Left lung (tissue), 4 donors: ENCODE measurements at regions not wholly inside any gene's neighbourhood (a gene's known extent, or its start where the extent isn't known, plus 50 kb on each side); places are given as distances from the start of the nearest gene placed in this dataset.

Experiments used
- ATAC-seq: fragments of 200-7000 bp; cut with Tn5 transposase; one replicate; pipeline ENCODE4 v1.9.1; 2020; ENCODE audit warnings: moderate library complexity
- DNase-seq, 4 donors: peaks; one replicate each; pipeline ENCODE4 v3.0.0-alpha.2; 2013 to 2020
- H3K27ac ChIP-seq, 2 donors: fragments of 200-600 bp; sonication (generic) in 1 of 2; one replicate each; pipeline versions ENCODE4 v1.5.0 to v1.8.0; 2020 to 2021
- H3K27me3 ChIP-seq, 2 donors: fragments of 200-600 bp; sonication (generic) in 1 of 2; one replicate each; pipeline versions ENCODE4 v1.5.0 to v1.8.0; 2020 to 2021
- H3K36me3 ChIP-seq, 2 donors: fragments of 200-600 bp; sonication (generic) in 1 of 2; one replicate each; pipeline versions ENCODE4 v1.5.0 to v1.8.0; 2020 to 2021
- H3K4me1 ChIP-seq, 2 donors: fragments of 200-600 bp; one replicate each; pipeline ENCODE4 v1.8.0; 2021
- H3K4me3 ChIP-seq, 2 donors: fragments of 200-600 bp; sonication (generic) in 1 of 2; one replicate each; pipeline versions ENCODE4 v1.5.0 to v1.8.0; 2020 to 2021; ENCODE audit warnings: mild to moderate bottlenecking in 1 of 2
- H3K9me3 ChIP-seq, 2 donors: fragments of 200-600 bp; sonication (generic) in 1 of 2; one replicate each; pipeline versions ENCODE4 v1.5.0 to v1.8.0; 2020 to 2021
- intact Hi-C, 2 donors: fragments of 100-400 bp; cut with DNase I; formaldehyde crosslinking; loops; one replicate each; pipeline versions ENCODE4 v1.11.2 to v1.14.2; 2022
- TF ChIP-seq, protein P1 (sequence below), 2 donors: fragments of 200-600 bp; sonication (generic) in 1 of 2; IDR thresholded peaks; one replicate each; pipeline versions ENCODE4 v1.5.0 to v1.8.0; 2021; ENCODE audit warnings: antibody characterized with exemption in 2 of 2
- donor health status: DM: no; HTN: yes; CAD: no.
- donor health status: DM: no; HTN: no; CAD: no.

DNA sequence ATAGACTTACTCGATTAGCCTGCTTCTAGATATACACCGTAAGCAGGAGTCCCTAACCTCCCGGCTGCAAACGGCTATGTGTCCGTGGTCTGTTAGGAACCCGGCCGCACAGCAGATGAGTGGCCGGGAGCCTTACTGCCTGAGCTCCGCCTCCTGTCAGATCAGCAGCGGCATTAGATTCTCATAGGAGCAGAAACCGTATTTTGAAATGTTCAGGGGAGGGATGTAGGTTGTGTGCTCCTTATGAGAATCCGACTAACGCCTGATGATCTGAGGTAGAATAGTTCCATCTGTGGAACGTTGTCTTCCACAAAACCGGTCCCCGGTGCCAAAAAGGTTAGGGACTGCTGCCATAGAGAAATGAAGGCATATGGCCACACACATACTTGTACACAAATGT lies 1491.9 kb downstream of the SLITRK5 start:
- no peak for DNase-seq
- intact Hi-C loops, result no loop called here

DNA sequence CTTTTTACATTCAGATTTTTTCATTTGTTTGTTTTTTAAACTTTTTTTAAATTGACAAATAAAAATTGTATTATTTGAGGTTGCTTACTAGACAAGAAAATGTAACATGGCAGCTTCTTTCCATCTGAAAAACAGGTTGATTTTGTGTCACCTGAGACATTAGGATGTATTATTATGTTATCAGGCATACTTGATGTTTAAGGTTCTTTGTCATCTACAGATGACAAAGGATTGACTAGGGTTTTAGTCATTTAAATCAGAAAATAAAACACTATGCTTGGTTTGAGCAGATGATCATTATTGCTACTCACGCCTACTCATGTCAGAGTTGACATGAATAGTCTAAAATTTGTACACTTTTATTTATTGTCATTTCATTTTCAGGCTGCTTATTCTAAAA lies 1494.5 kb downstream of the SLITRK5 start:
- no peak for DNase-seq
- Histone ChIP-seq H3K4me3 (no peak overlapping the region), H3K4me1 (no peaks in the 10 kb centered on the region), H3K9me3 (no peaks in the 10 kb centered on the region), H3K27ac (no peak overlapping the region), H3K27me3 (no peaks in the 10 kb centered on the region), H3K36me3 (no peaks in the 10 kb centered on the region)
- intact Hi-C loops, result no loop called here
- no peak for ATAC-seq
- TF ChIP-seq, protein P1, sequence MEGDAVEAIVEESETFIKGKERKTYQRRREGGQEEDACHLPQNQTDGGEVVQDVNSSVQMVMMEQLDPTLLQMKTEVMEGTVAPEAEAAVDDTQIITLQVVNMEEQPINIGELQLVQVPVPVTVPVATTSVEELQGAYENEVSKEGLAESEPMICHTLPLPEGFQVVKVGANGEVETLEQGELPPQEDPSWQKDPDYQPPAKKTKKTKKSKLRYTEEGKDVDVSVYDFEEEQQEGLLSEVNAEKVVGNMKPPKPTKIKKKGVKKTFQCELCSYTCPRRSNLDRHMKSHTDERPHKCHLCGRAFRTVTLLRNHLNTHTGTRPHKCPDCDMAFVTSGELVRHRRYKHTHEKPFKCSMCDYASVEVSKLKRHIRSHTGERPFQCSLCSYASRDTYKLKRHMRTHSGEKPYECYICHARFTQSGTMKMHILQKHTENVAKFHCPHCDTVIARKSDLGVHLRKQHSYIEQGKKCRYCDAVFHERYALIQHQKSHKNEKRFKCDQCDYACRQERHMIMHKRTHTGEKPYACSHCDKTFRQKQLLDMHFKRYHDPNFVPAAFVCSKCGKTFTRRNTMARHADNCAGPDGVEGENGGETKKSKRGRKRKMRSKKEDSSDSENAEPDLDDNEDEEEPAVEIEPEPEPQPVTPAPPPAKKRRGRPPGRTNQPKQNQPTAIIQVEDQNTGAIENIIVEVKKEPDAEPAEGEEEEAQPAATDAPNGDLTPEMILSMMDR (IDR thresholded peaks at IDR 0.05), result no peak

More for the DNA sequence above, 1491.9 kb downstream of the SLITRK5 start:
- ATAC-seq, result no peak
- H3K27me3 ChIP-seq, result no peaks in the 10 kb centered on the region
- no peak overlapping the region for H3K27ac ChIP-seq
- H3K36me3 ChIP-seq, result no peaks in the 10 kb centered on the region
- no peak overlapping the region for H3K4me3 ChIP-seq
- TF ChIP-seq, protein P1 (IDR thresholded peaks at IDR 0.05), result no peak
- H3K9me3 ChIP-seq, result peaks cover 0 to 5% of the 10 kb centered on the region in 2 donors
- no peaks in the 10 kb centered on the region for H3K4me1 ChIP-seq

DNA sequence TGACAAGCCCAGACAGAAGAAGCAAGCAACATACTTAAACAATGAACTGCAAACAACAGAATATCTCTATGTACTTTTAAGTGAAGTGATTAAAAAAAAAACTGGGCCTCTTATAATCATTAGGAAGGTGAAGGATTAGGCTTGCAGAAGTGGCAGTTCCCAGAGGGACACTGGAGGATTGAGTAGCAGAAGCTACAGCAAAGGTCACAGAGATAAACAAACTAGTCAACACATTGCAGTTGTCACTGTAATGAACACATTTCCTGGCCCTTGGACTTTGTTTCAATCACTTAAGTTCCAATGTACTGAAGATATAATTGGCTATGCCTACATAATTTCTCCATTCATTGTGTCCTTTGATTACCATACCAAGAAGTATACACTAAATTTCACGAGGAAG lies 1498.8 kb downstream of the SLITRK5 start:
- ATAC-seq (no peak), DNase-seq (no peak)
- TF ChIP-seq, protein P1 (IDR thresholded peaks at IDR 0.05), result no peak
- Histone ChIP-seq H3K27me3 (no peaks in the 10 kb centered on the region), H3K4me1 (no peaks in the 10 kb centered on the region), H3K27ac (no peak overlapping the region), H3K4me3 (no peak overlapping the region), H3K9me3 (no peaks in the 10 kb centered on the region), H3K36me3 (no peaks in the 10 kb centered on the region)
- intact Hi-C loops, result no loop called here

DNA sequence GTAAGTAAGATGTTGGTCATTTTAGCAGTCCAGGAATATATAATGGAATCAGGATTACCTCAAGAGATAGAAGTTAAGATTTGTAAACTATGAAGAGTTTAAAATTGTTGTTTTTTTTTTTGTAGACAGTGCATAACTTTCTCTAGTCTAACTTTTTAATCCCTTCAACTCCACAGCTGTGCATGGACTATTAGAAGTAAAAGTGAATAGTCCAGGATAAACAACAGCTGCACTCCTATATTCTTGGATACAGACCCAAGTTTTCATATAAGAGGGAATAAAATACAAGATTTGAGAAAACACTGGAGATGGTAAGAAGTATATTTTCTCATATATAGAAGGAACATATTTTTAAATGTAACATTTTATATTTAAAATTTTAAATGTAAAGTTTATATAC lies 1509.9 kb downstream of the SLITRK5 start:
- intact Hi-C loops, result no loop called here
- H3K4me1 ChIP-seq, result no peaks in the 10 kb centered on the region
- no peaks in the 10 kb centered on the region for H3K36me3 ChIP-seq
- no peaks in the 10 kb centered on the region for H3K27me3 ChIP-seq
- peaks cover 0 to 23% of the 10 kb centered on the region in 2 donors for H3K9me3 ChIP-seq
- TF ChIP-seq, protein P1 (IDR thresholded peaks at IDR 0.05), result no peak
- ATAC-seq (no peak), DNase-seq (no peak)
- H3K27ac ChIP-seq, result no peak overlapping the region
- H3K4me3 ChIP-seq, result no peak overlapping the region

DNA sequence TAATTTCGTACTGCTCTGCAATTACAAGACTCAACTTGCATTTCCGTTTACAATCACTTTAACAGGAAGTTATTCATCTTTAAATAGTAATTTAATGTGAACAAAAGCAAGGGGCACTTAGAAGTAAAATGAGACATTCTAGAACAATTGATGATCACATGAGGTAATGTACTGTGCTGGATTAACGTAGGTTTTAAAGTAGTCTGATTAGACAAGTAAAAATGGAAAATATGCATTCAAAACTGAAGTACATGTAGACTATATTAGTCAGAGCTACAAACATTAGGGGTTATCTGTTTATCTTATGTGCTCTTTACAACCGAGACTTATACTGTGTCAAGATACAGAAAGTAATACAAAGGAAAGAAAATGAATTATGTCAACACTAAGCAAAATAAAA lies 1528.0 kb downstream of the SLITRK5 start:
- ATAC-seq, result no peak
- TF ChIP-seq, protein P1 (IDR thresholded peaks at IDR 0.05), result no peak

More for the DNA sequence above, 1528.0 kb downstream of the SLITRK5 start:
- H3K36me3 ChIP-seq, result no peaks in the 10 kb centered on the region
- intact Hi-C loops, result no loop called here
- no peaks in the 10 kb centered on the region for H3K4me1 ChIP-seq
- H3K27ac ChIP-seq, result no peak overlapping the region
- no peaks in the 10 kb centered on the region for H3K27me3 ChIP-seq
- no peak for DNase-seq
- no peak overlapping the region for H3K4me3 ChIP-seq
- H3K9me3 ChIP-seq, result peaks cover 0 to 11% of the 10 kb centered on the region in 2 donors
